LNCAP (cell line): ENCODE measurements at regions not wholly inside any gene's neighbourhood (a gene's known extent, or its start where the extent isn't known, plus 50 kb on each side); places are given as distances from the start of the nearest gene placed in this dataset.

ENCODE experiments used
- CTCF ChIP-seq: fragments of 450-650 bp; IDR thresholded peaks from 2 replicates; pipeline ENCODE4 v1.5.1; 2017; ENCODE audit warnings: mild to moderate bottlenecking

- TF ChIP-seq CTCF, result no peak
These were observed 655.5 kb upstream of the FLRT2 start for GRCh38 chr14:84874436-84874835.

- TF ChIP-seq CTCF, result no peak
These were observed 652.9 kb upstream of the FLRT2 start for GRCh38 chr14:84877061-84877460.

- TF ChIP-seq CTCF, result no peak
These were observed 647.1 kb upstream of the FLRT2 start for GRCh38 chr14:84882830-84883229.

GRCh38 chr14:84885061-84885460 is 644.9 kb upstream of the FLRT2 start:
- no peak for TF ChIP-seq CTCF

- TF ChIP-seq CTCF, result no peak
These were observed 638.5 kb upstream of the FLRT2 start for GRCh38 chr14:84891404-84891803.

GRCh38 chr14:84894254-84894653 is 635.7 kb upstream of the FLRT2 start:
- no peak for TF ChIP-seq CTCF

GRCh38 chr14:84922370-84922769 is 607.6 kb upstream of the FLRT2 start:
- TF ChIP-seq CTCF, result no peak

GRCh38 chr14:84926656-84927055 is 603.3 kb upstream of the FLRT2 start:
- TF ChIP-seq CTCF, result no peak
